HG03064 (cell line): ENCODE measurements at regions not wholly inside any gene's neighbourhood (a gene's known extent, or its start where the extent isn't known, plus 50 kb on each side); places are given as distances from the start of the nearest gene placed in this dataset.

Source experiments
- ATAC-seq: cut with Tn5 transposase; IDR thresholded peaks from one replicate; pipeline ENCODE4 v1.9.1; 2021; ENCODE audit warnings: low read depth; ENCODE audit not compliant: unreplicated experiment

DNA sequence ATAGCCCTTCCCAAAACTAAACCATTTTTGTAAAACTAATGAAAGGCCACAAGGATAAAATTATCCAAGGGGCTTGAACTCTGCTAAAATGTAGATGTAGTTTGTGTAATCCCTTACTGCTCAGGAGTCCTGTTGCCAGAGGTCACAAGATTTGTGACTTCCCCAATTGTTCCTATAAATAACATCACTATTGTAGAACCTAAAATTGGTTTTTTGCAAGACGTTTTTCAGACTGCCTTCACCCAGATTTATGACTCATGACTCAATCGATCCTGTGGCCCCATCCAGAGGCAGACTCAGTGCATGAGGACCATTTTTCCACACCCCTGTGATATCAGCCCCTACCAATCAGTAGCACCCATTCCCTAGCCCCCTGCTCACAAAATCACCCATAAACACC, 61.5 kb upstream of the RASSF8 start:
- no peak for ATAC-seq

DNA sequence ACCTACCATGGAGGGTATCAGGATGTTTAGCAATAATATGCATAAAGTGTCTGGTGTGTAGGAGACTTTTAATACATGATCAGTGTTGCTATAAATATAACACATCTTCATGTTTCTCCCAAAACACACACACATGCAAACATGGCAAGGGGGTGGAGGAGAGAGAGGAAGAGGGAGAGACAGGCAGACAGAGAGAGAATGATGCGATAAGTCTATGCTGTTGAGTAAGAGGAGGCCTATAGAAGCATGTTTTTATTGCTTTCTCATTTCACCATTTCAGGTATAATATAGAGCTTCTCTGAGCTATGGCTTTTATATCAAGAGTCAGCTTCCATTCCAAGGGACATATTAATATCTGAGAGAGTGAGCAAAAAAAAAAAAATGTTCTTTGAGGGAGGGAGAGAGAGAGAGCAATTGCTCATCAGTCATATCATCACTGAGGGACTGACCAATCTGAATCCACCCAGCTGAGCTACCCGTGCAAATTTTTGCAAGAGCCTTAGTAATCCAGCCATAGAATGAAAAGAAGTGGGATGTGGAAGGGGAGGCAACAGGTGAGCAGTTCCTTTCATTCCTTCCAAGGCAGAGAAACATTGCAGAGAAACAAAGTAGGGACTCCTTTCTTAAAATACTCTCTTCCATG, 54.8 kb upstream of the RASSF8 start:
- ATAC-seq = no peak

DNA sequence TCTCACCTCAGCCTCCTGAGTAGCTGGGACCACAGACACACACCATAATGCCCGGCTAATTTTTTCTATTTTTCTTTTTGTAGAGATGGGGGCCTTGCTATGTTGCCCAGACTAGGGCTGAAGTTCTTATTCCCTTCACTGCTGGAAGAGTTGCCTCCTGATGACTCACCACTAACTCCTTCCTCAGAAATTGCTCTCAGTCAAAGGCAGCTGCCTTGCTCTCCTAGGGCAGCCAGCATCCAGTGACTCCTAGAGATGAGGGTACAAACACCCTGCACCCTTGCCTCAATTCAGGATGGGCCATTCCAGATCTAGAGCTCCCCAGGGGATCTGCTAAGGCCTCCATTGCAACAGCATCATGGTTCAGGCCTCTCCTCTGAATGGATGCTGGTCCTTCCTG, 54.0 kb upstream of the RASSF8 start:
- ATAC-seq = no peak

DNA sequence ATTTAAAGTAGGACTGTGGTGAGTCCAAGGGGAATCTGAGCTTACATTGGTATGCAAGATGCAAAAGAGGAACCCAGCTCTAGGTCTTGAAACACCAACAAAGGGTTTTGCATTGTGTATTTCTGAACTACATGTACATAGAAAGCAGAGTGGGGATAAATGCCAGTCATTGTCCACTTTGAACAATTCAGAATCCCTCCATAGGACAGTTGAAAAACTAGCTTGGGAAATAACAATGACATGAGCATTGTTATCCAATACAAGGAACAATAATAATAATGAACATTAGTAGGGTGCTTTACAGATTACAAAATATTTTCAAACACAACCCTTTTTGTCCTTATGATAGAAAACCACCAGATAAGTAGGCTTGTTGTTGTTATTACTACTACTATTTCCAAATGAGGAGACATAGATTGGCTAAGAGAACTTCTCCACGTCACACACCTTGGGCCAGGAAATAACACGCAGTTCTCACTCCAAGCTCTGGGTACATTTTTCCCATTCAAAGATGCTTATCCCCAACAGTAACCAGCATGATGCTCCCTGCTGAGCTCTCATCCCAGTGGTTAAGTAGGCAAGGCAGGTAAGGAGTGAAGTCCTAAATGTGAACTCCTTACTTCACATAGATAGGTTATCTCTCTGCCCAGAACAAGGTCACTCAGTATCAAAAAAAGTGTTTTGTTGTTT, 51.7 kb upstream of the RASSF8 start:
- no peak for ATAC-seq
